Right lobe of liver (tissue), 4 donors: ENCODE measurements at regions not wholly inside any gene's neighbourhood (a gene's known extent, or its start where the extent isn't known, plus 50 kb on each side); places are given as distances from the start of the nearest gene placed in this dataset.

ENCODE experiments used
- POLR2A ChIP-seq: fragments of 450-650 bp; IDR thresholded peaks from one replicate; pipeline ENCODE4 v1.6.1; 2017; ENCODE audit warnings: antibody characterized with exemption, mild to moderate bottlenecking
- TF ChIP-seq, protein P1 (sequence below), 4 donors: fragments of 200-600 bp in 3 of 4; fragments of 450-650 bp in 1 of 4; IDR thresholded peaks; one replicate each; pipeline versions ENCODE4 v1.5.1 to v1.8.0; 2016 to 2022; ENCODE audit warnings: antibody characterized with exemption in 4 of 4, mild to moderate bottlenecking in 2 of 4
- donor health status: DM: no; HTN: no; CAD: no.
- donor health status: DM: no; HTN: no; CAD: no.
- donor health status: DM: no; HTN: yes; CAD: no.

DNA sequence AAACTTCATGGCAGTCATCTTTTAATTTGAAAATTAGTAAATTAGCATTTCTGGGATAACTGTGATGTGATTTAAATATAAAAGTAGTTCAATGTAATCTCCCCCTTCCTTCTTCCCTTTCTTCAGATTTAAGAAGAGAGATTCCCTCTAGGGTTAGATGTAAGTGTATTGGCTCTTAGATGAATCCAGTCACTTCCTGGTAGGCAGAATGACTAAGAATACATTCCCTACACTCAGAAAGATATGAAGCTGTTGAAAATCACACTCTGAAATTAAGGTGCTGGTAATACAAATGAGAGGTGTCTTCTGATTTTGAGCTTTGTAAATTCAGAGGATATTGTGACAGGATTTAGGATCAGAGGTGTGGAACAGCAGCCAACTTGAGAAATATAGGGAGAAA is 71.6 kb downstream of the TDRD15 start:
- TF ChIP-seq, protein P1, sequence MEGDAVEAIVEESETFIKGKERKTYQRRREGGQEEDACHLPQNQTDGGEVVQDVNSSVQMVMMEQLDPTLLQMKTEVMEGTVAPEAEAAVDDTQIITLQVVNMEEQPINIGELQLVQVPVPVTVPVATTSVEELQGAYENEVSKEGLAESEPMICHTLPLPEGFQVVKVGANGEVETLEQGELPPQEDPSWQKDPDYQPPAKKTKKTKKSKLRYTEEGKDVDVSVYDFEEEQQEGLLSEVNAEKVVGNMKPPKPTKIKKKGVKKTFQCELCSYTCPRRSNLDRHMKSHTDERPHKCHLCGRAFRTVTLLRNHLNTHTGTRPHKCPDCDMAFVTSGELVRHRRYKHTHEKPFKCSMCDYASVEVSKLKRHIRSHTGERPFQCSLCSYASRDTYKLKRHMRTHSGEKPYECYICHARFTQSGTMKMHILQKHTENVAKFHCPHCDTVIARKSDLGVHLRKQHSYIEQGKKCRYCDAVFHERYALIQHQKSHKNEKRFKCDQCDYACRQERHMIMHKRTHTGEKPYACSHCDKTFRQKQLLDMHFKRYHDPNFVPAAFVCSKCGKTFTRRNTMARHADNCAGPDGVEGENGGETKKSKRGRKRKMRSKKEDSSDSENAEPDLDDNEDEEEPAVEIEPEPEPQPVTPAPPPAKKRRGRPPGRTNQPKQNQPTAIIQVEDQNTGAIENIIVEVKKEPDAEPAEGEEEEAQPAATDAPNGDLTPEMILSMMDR (IDR thresholded peaks at IDR 0.05), result no peak
- no peak for TF ChIP-seq POLR2A
